ENCODE measurements at regions not wholly inside any gene's neighbourhood (a gene's known extent, or its start where the extent isn't known, plus 50 kb on each side); places are given as distances from the start of the nearest gene placed in this dataset.

- H3K4me3 ChIP-seq (ENCODE audit: low read depth, low read length): no peak overlapping the region
- no peak for DNase-seq (ENCODE audit: low read depth, low spot score)
- no peak for TF ChIP-seq CTCF (IDR thresholded peaks at IDR 0.05; ENCODE audit: low read depth, low read length)
- in situ Hi-C loops (cut with HindIII; ENCODE audit: low sequenced_read_pairs): no loop called here
Observed at GRCh38 chr16:63385714-63386432, 1349.6 kb upstream of the CDH8 start.

GRCh38 chr16:63373744-63374143 lies 1337.5 kb upstream of the CDH8 start:
- in situ Hi-C loops (cut with HindIII; ENCODE audit: low sequenced_read_pairs): no loop called here
- DNase-seq (ENCODE audit: low read depth, low spot score): no peak
- no peak for TF ChIP-seq CTCF (IDR thresholded peaks at IDR 0.05; ENCODE audit: low read depth, low read length)

GRCh38 chr16:63372815-63373214 lies 1336.6 kb upstream of the CDH8 start:
- no peak overlapping the region for H3K4me3 ChIP-seq (ENCODE audit: low read depth, low read length)
- no peak for TF ChIP-seq CTCF (IDR thresholded peaks at IDR 0.05; ENCODE audit: low read depth, low read length)
- DNase-seq (ENCODE audit: low read depth, low spot score): no peak
- in situ Hi-C loops (cut with HindIII; ENCODE audit: low sequenced_read_pairs): no loop called here

More at GRCh38 chr16:63373744-63374143, 1337.5 kb upstream of the CDH8 start:
- H3K4me3 ChIP-seq (ENCODE audit: low read depth, low read length): no peak overlapping the region

- TF ChIP-seq CTCF (IDR thresholded peaks at IDR 0.05; ENCODE audit: low read depth, low read length): no peak
- no peak for DNase-seq (ENCODE audit: low read depth, low spot score)
- in situ Hi-C loops (cut with HindIII; ENCODE audit: low sequenced_read_pairs): no loop called here
- no peak overlapping the region for H3K4me3 ChIP-seq (ENCODE audit: low read depth, low read length)
Observed at GRCh38 chr16:63372283-63372682, 1336.0 kb upstream of the CDH8 start.

- TF ChIP-seq CTCF (IDR thresholded peaks at IDR 0.05; ENCODE audit: low read depth, low read length): no peak
- DNase-seq (ENCODE audit: low read depth, low spot score): no peak
- H3K4me3 ChIP-seq (ENCODE audit: low read depth, low read length): no peak overlapping the region
- in situ Hi-C loops (cut with HindIII; ENCODE audit: low sequenced_read_pairs): no loop called here
Observed at GRCh38 chr16:63365649-63366304, 1329.5 kb upstream of the CDH8 start.

- TF ChIP-seq CTCF (IDR thresholded peaks at IDR 0.05; ENCODE audit: low read depth, low read length): no peak
- no peak overlapping the region for H3K4me3 ChIP-seq (ENCODE audit: low read depth, low read length)
- DNase-seq (ENCODE audit: low read depth, low spot score): no peak
- in situ Hi-C loops (cut with HindIII; ENCODE audit: low sequenced_read_pairs): no loop called here
Observed at GRCh38 chr16:63363738-63364137, 1327.5 kb upstream of the CDH8 start.
